ENCODE measurements at regions not wholly inside any gene's neighbourhood (a gene's known extent, or its start where the extent isn't known, plus 50 kb on each side); places are given as distances from the start of the nearest gene placed in this dataset.
"Not testable (repeated sequence)": the region's sequence is repeated elsewhere in the genome, so short reads cannot be mapped to it uniquely, and the experiment has no call there.

- no peak for TF ChIP-seq CTCF (conservative IDR thresholded peaks at IDR 0.05)
- H3K27ac ChIP-seq: no peak overlapping the region
Observed at GRCh38 chr6:164991573-164991972, 317.8 kb downstream of the C6orf118 start.

- no peak for TF ChIP-seq CTCF (conservative IDR thresholded peaks at IDR 0.05)
- no peak overlapping the region for H3K27ac ChIP-seq
Observed at GRCh38 chr6:164990901-164991300, 318.5 kb downstream of the C6orf118 start.

- TF ChIP-seq CTCF (conservative IDR thresholded peaks at IDR 0.05): no peak
- no peak overlapping the region for H3K27ac ChIP-seq
Observed at GRCh38 chr6:164982389-164982788, 327.0 kb downstream of the C6orf118 start.

- no peak for TF ChIP-seq CTCF (conservative IDR thresholded peaks at IDR 0.05)
- no peak overlapping the region for H3K27ac ChIP-seq
Observed at GRCh38 chr6:164967102-164967501, 342.3 kb downstream of the C6orf118 start.

- no peak for TF ChIP-seq CTCF (conservative IDR thresholded peaks at IDR 0.05)
Observed at GRCh38 chr6:164962805-164963204, 346.6 kb downstream of the C6orf118 start.

GRCh38 chr6:164947164-164947563 lies 362.2 kb downstream of the C6orf118 start:
- TF ChIP-seq CTCF (conservative IDR thresholded peaks at IDR 0.05): no peak

More at GRCh38 chr6:164962805-164963204, 346.6 kb downstream of the C6orf118 start:
- H3K27ac ChIP-seq: no peak overlapping the region

GRCh38 chr6:164942271-164942670 lies 367.1 kb downstream of the C6orf118 start:
- TF ChIP-seq CTCF (conservative IDR thresholded peaks at IDR 0.05): no peak
- no peak overlapping the region for H3K27ac ChIP-seq

More at GRCh38 chr6:164947164-164947563, 362.2 kb downstream of the C6orf118 start:
- no peak overlapping the region for H3K27ac ChIP-seq

- H3K27ac ChIP-seq: not testable (repeated sequence)
Observed at GRCh38 chr6:164933238-164933794, 376.1 kb downstream of the C6orf118 start.
